Fibroblast of mammary gland (primary cell): ENCODE measurements at regions not wholly inside any gene's neighbourhood (a gene's known extent, or its start where the extent isn't known, plus 50 kb on each side); places are given as distances from the start of the nearest gene placed in this dataset.
A peak's percentile ranks its signal among the peaks of the same experiment; 100 is the strongest.

Experiments
- DNase-seq: peaks from one replicate; pipeline ENCODE4 v3.0.0-alpha.2; 2010; ENCODE audit warnings: low read depth
- H3K4me3 ChIP-seq: 2 replicates; pipeline ENCODE4 v1.5.1; 2011; ENCODE audit warnings: low read depth, mild to moderate bottlenecking, low read length, moderate library complexity; ENCODE audit not compliant: control insufficient read depth
- CTCF ChIP-seq: conservative IDR thresholded peaks from 2 replicates; pipeline ENCODE4 v1.5.1; 2011; ENCODE audit warnings: low read depth, low read length, inconsistent platforms; ENCODE audit not compliant: control insufficient read depth, insufficient read depth

GRCh38 chr5:89441965-89442364, 559.0 kb upstream of the MEF2C start:
- no peak overlapping the region for H3K4me3 ChIP-seq
- TF ChIP-seq CTCF, result no peak
- DNase-seq, result no peak

- no peak for DNase-seq
- no peak for TF ChIP-seq CTCF
- no peak overlapping the region for H3K4me3 ChIP-seq
Measured at GRCh38 chr5:89440670-89441069, 557.7 kb upstream of the MEF2C start.

GRCh38 chr5:89437450-89438435, 554.8 kb upstream of the MEF2C start:
- DNase-seq, result peak; percentile 3
- no peak overlapping the region for H3K4me3 ChIP-seq
- TF ChIP-seq CTCF, result no peak

GRCh38 chr5:89436464-89436863, 553.5 kb upstream of the MEF2C start:
- no peak for DNase-seq
- H3K4me3 ChIP-seq, result no peak overlapping the region
- no peak for TF ChIP-seq CTCF

- no peak for DNase-seq
- no peak for TF ChIP-seq CTCF
- no peak overlapping the region for H3K4me3 ChIP-seq
Measured at GRCh38 chr5:89435347-89435746, 552.4 kb upstream of the MEF2C start.

- no peak for TF ChIP-seq CTCF
- DNase-seq, result no peak
- no peak overlapping the region for H3K4me3 ChIP-seq
Measured at GRCh38 chr5:89428624-89429023, 545.6 kb upstream of the MEF2C start.
